HPDE6-E6E7 (cell line): ENCODE measurements at regions not wholly inside any gene's neighbourhood (a gene's known extent, or its start where the extent isn't known, plus 50 kb on each side); places are given as distances from the start of the nearest gene placed in this dataset.

Experiments used
- DNase-seq: peaks from one replicate; pipeline ENCODE4 v3.0.0; 2011; ENCODE audit warnings: missing footprints; ENCODE audit errors: extremely low spot score

- no peak for DNase-seq
Observed at GRCh38 chr2:104312684-104313083, 541.2 kb upstream of the POU3F3 start.

- no peak for DNase-seq
Observed at GRCh38 chr2:104318001-104318665, 535.8 kb upstream of the POU3F3 start.

GRCh38 chr2:104321116-104321795 is 532.7 kb upstream of the POU3F3 start:
- DNase-seq: no peak

- DNase-seq: no peak
Observed at GRCh38 chr2:104321796-104322349, 532.0 kb upstream of the POU3F3 start.

- DNase-seq: no peak
Observed at GRCh38 chr2:104332731-104333130, 521.2 kb upstream of the POU3F3 start.

GRCh38 chr2:104337869-104338268 is 516.0 kb upstream of the POU3F3 start:
- no peak for DNase-seq

- DNase-seq: no peak
Observed at GRCh38 chr2:104340162-104340561, 513.8 kb upstream of the POU3F3 start.

GRCh38 chr2:104340879-104341828 is 512.8 kb upstream of the POU3F3 start:
- no peak for DNase-seq

GRCh38 chr2:104344306-104344705 is 509.6 kb upstream of the POU3F3 start:
- no peak for DNase-seq

GRCh38 chr2:104344985-104345384 is 508.9 kb upstream of the POU3F3 start:
- DNase-seq: no peak

GRCh38 chr2:104358122-104358521 is 495.8 kb upstream of the POU3F3 start:
- DNase-seq: no peak

GRCh38 chr2:104361414-104361813 is 492.5 kb upstream of the POU3F3 start:
- no peak for DNase-seq

- DNase-seq: no peak
Observed at GRCh38 chr2:104368089-104368488, 485.8 kb upstream of the POU3F3 start.

GRCh38 chr2:104371087-104371781 is 482.7 kb upstream of the POU3F3 start:
- DNase-seq: no peak

- no peak for DNase-seq
Observed at GRCh38 chr2:104375206-104375605, 478.7 kb upstream of the POU3F3 start.

- no peak for DNase-seq
Observed at GRCh38 chr2:104378853-104379374, 475.0 kb upstream of the POU3F3 start.

GRCh38 chr2:104384961-104385360 is 469.0 kb upstream of the POU3F3 start:
- no peak for DNase-seq

GRCh38 chr2:104385743-104386142 is 468.2 kb upstream of the POU3F3 start:
- no peak for DNase-seq

- DNase-seq: no peak
Observed at GRCh38 chr2:104388296-104388695, 465.6 kb upstream of the POU3F3 start.

- no peak for DNase-seq
Observed at GRCh38 chr2:104402825-104403224, 451.1 kb upstream of the POU3F3 start.

GRCh38 chr2:104404526-104404925 is 449.4 kb upstream of the POU3F3 start:
- no peak for DNase-seq
